Activated CD4-positive, alpha-beta memory T cell treated with anti-CD3 and anti-CD28 coated beads for 36 hours (primary cell): ENCODE measurements at regions not wholly inside any gene's neighbourhood (a gene's known extent, or its start where the extent isn't known, plus 50 kb on each side); places are given as distances from the start of the nearest gene placed in this dataset.

ENCODE experiments used
- CTCF ChIA-PET: fragments of 350-600 bp; sonication (Branson Sonifier 250); formaldehyde crosslinking; loops from one replicate; lab custom pipeline; 2021; ENCODE audit warnings: antibody characterized with exemption, inconsistent platforms; lab: Charles Lee
- POLR2A ChIA-PET: fragments of 350-600 bp; sonication (Branson Sonifier 250); formaldehyde crosslinking; loops from one replicate; lab custom pipeline; 2021; ENCODE audit warnings: antibody characterized with exemption; lab: Charles Lee
- DNase-seq: peaks from one replicate; pipeline ENCODE4 v3.0.0-alpha.2; 2020
- H3K27ac Mint-ChIP-seq: one replicate; pipeline ENCODE4 v1.8.0; 2021; ENCODE audit warnings: mixed read lengths
- H3K27me3 Mint-ChIP-seq: one replicate; pipeline ENCODE4 v1.8.0; 2021; ENCODE audit warnings: mixed read lengths
- H3K36me3 Mint-ChIP-seq: one replicate; pipeline ENCODE4 v1.8.0; 2021; ENCODE audit warnings: mixed read lengths
- H3K4me1 Mint-ChIP-seq: one replicate; pipeline ENCODE4 v1.8.0; 2021; ENCODE audit warnings: low read depth, mixed read lengths
- H3K4me3 Mint-ChIP-seq: one replicate; pipeline ENCODE4 v1.8.0; 2021; ENCODE audit warnings: mild to moderate bottlenecking, mixed read lengths
- H3K9me3 Mint-ChIP-seq: one replicate; pipeline ENCODE4 v1.8.0; 2021; ENCODE audit warnings: mixed read lengths
- intact Hi-C: fragments of 100-400 bp; cut with micrococcal nuclease; formaldehyde crosslinking; loops from one replicate; pipeline ENCODE4 v1.15.1; 2023

GRCh38 chr9:105950448-105950847 is 256.1 kb downstream of the TMEM38B start:
- H3K27ac Mint-ChIP-seq, result no peak overlapping the region
- no peak for DNase-seq
- H3K27me3 Mint-ChIP-seq, result no peaks in the 10 kb centered on the region
- CTCF ChIA-PET, result no interaction called here
- peaks cover 21% of the 10 kb centered on the region for H3K9me3 Mint-ChIP-seq
- POLR2A ChIA-PET, result no interaction called here
- no peaks in the 10 kb centered on the region for H3K36me3 Mint-ChIP-seq
- intact Hi-C loops, result no loop called here
- H3K4me1 Mint-ChIP-seq, result no peaks in the 10 kb centered on the region
- H3K4me3 Mint-ChIP-seq, result no peak overlapping the region

GRCh38 chr9:105950894-105951293 is 256.6 kb downstream of the TMEM38B start:
- ChIA-PET CTCF (no interaction called here), POLR2A (no interaction called here)
- Mint-ChIP-seq H3K36me3 (no peaks in the 10 kb centered on the region), H3K4me1 (no peaks in the 10 kb centered on the region), H3K27me3 (no peaks in the 10 kb centered on the region), H3K9me3 (peaks cover 21% of the 10 kb centered on the region), H3K4me3 (no peak overlapping the region), H3K27ac (no peak overlapping the region)
- intact Hi-C loops, result no loop called here
- DNase-seq, result no peak

- Mint-ChIP-seq H3K27ac (no peak overlapping the region), H3K4me3 (no peak overlapping the region), H3K27me3 (no peaks in the 10 kb centered on the region), H3K9me3 (peaks cover 3% of the 10 kb centered on the region), H3K36me3 (no peaks in the 10 kb centered on the region), H3K4me1 (no peaks in the 10 kb centered on the region)
- intact Hi-C loops, result no loop called here
- DNase-seq, result no peak
- ChIA-PET POLR2A (no interaction called here), CTCF (no interaction called here)
Observed at GRCh38 chr9:105954517-105954916, 260.2 kb downstream of the TMEM38B start.

GRCh38 chr9:105957830-105958229 is 263.5 kb downstream of the TMEM38B start:
- intact Hi-C loops, result no loop called here
- Mint-ChIP-seq H3K9me3 (peaks cover 3% of the 10 kb centered on the region), H3K27me3 (no peaks in the 10 kb centered on the region), H3K27ac (no peak overlapping the region), H3K4me1 (no peaks in the 10 kb centered on the region), H3K4me3 (no peak overlapping the region), H3K36me3 (no peaks in the 10 kb centered on the region)
- no peak for DNase-seq
- ChIA-PET POLR2A (no interaction called here), CTCF (no interaction called here)

- no peak overlapping the region for H3K27ac Mint-ChIP-seq
- intact Hi-C loops, result no loop called here
Observed at GRCh38 chr9:105958587-105958986, 264.2 kb downstream of the TMEM38B start.

GRCh38 chr9:105959531-105959930 is 265.2 kb downstream of the TMEM38B start:
- intact Hi-C loops, result no loop called here
- Mint-ChIP-seq H3K4me1 (no peaks in the 10 kb centered on the region), H3K36me3 (no peaks in the 10 kb centered on the region), H3K27ac (no peak overlapping the region), H3K9me3 (peaks cover 3% of the 10 kb centered on the region), H3K27me3 (no peaks in the 10 kb centered on the region), H3K4me3 (no peak overlapping the region)
- DNase-seq, result no peak
- ChIA-PET POLR2A (no interaction called here), CTCF (no interaction called here)

More at GRCh38 chr9:105958587-105958986, 264.2 kb downstream of the TMEM38B start:
- no peak for DNase-seq
- Mint-ChIP-seq H3K4me1 (no peaks in the 10 kb centered on the region), H3K9me3 (peaks cover 3% of the 10 kb centered on the region), H3K27me3 (no peaks in the 10 kb centered on the region), H3K4me3 (no peak overlapping the region), H3K36me3 (no peaks in the 10 kb centered on the region)
- POLR2A ChIA-PET, result no interaction called here
- CTCF ChIA-PET, result no interaction called here

GRCh38 chr9:105963343-105964099 is 269.2 kb downstream of the TMEM38B start:
- Mint-ChIP-seq H3K4me1 (no peaks in the 10 kb centered on the region), H3K27ac (no peak overlapping the region), H3K36me3 (no peaks in the 10 kb centered on the region), H3K9me3 (no peaks in the 10 kb centered on the region), H3K4me3 (no peak overlapping the region), H3K27me3 (no peaks in the 10 kb centered on the region)
- intact Hi-C loops, result no loop called here
- POLR2A ChIA-PET, result no interaction called here
- no peak for DNase-seq
- CTCF ChIA-PET, result no interaction called here

GRCh38 chr9:105964156-105964555 is 269.8 kb downstream of the TMEM38B start:
- H3K27ac Mint-ChIP-seq, result no peak overlapping the region

GRCh38 chr9:105966834-105967233 is 272.5 kb downstream of the TMEM38B start:
- intact Hi-C loops, result no loop called here
- Mint-ChIP-seq H3K4me1 (no peaks in the 10 kb centered on the region), H3K27me3 (no peaks in the 10 kb centered on the region), H3K36me3 (no peaks in the 10 kb centered on the region), H3K9me3 (no peaks in the 10 kb centered on the region), H3K27ac (no peak overlapping the region), H3K4me3 (no peak overlapping the region)
- ChIA-PET CTCF (no interaction called here), POLR2A (no interaction called here)
- DNase-seq, result no peak

More at GRCh38 chr9:105964156-105964555, 269.8 kb downstream of the TMEM38B start:
- Mint-ChIP-seq H3K27me3 (no peaks in the 10 kb centered on the region), H3K4me1 (no peaks in the 10 kb centered on the region), H3K36me3 (no peaks in the 10 kb centered on the region), H3K9me3 (no peaks in the 10 kb centered on the region), H3K4me3 (no peak overlapping the region)
- CTCF ChIA-PET, result no interaction called here
- intact Hi-C loops, result no loop called here
- POLR2A ChIA-PET, result no interaction called here
- no peak for DNase-seq

- no peaks in the 10 kb centered on the region for H3K4me1 Mint-ChIP-seq
- H3K4me3 Mint-ChIP-seq, result no peak overlapping the region
- H3K27ac Mint-ChIP-seq, result no peak overlapping the region
Observed at GRCh38 chr9:105967248-105967647, 272.9 kb downstream of the TMEM38B start.

GRCh38 chr9:105967797-105968196 is 273.5 kb downstream of the TMEM38B start:
- no peaks in the 10 kb centered on the region for H3K36me3 Mint-ChIP-seq
- intact Hi-C loops, result no loop called here
- H3K4me1 Mint-ChIP-seq, result no peaks in the 10 kb centered on the region
- H3K27ac Mint-ChIP-seq, result no peak overlapping the region
- no peaks in the 10 kb centered on the region for H3K9me3 Mint-ChIP-seq
- no peak for DNase-seq
- no peaks in the 10 kb centered on the region for H3K27me3 Mint-ChIP-seq
- ChIA-PET CTCF (no interaction called here), POLR2A (no interaction called here)
- H3K4me3 Mint-ChIP-seq, result no peak overlapping the region

More at GRCh38 chr9:105967248-105967647, 272.9 kb downstream of the TMEM38B start:
- ChIA-PET CTCF (no interaction called here), POLR2A (no interaction called here)
- DNase-seq, result no peak
- H3K9me3 Mint-ChIP-seq, result no peaks in the 10 kb centered on the region
- no peaks in the 10 kb centered on the region for H3K27me3 Mint-ChIP-seq
- no peaks in the 10 kb centered on the region for H3K36me3 Mint-ChIP-seq
- intact Hi-C loops, result no loop called here

- ChIA-PET POLR2A (no interaction called here), CTCF (no interaction called here)
- DNase-seq, result no peak
- no peaks in the 10 kb centered on the region for H3K9me3 Mint-ChIP-seq
- no peaks in the 10 kb centered on the region for H3K4me1 Mint-ChIP-seq
- no peak overlapping the region for H3K27ac Mint-ChIP-seq
- no peaks in the 10 kb centered on the region for H3K36me3 Mint-ChIP-seq
- H3K4me3 Mint-ChIP-seq, result no peak overlapping the region
- intact Hi-C loops, result no loop called here
- no peaks in the 10 kb centered on the region for H3K27me3 Mint-ChIP-seq
Observed at GRCh38 chr9:105968811-105969466, 274.6 kb downstream of the TMEM38B start.

- H3K36me3 Mint-ChIP-seq, result no peaks in the 10 kb centered on the region
- POLR2A ChIA-PET, result no interaction called here
- no peaks in the 10 kb centered on the region for H3K27me3 Mint-ChIP-seq
- no peak overlapping the region for H3K27ac Mint-ChIP-seq
- CTCF ChIA-PET, result no interaction called here
- no peak overlapping the region for H3K4me3 Mint-ChIP-seq
- no peaks in the 10 kb centered on the region for H3K4me1 Mint-ChIP-seq
- DNase-seq, result no peak
- intact Hi-C loops, result no loop called here
- no peaks in the 10 kb centered on the region for H3K9me3 Mint-ChIP-seq
Observed at GRCh38 chr9:105969636-105970035, 275.3 kb downstream of the TMEM38B start.
